ENCODE measurements at regions not wholly inside any gene's neighbourhood (a gene's known extent, or its start where the extent isn't known, plus 50 kb on each side); places are given as distances from the start of the nearest gene placed in this dataset.

DNA sequence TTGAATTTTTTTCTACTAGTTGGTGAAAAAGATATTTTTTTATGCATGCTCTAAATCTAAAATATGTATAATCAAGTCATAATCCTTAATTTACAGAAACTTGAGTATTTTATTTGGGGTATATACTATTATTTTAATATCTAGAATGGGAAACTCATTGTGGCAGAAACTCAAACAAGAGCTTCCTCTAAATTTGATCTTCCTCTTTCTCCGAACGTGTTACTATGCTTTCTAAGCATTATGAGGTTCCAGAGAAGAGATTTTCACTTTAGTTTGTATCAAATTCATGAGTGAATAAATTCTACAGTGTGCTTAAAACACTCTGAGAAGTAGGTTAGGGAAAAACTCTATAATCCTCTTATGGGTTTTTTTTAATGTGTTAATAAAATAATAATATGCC is 173.1 kb downstream of the POTEB3 start:
- no peak for TF ChIP-seq CTCF (IDR thresholded peaks at IDR 0.05)
- TF ChIP-seq POLR2A (IDR thresholded peaks at IDR 0.05), result no peak
- TF ChIP-seq POLR2AphosphoS5 (IDR thresholded peaks at IDR 0.05), result no peak

All from prostate gland (tissue), 2 donors.